Panc1 (cell line): ENCODE measurements at regions not wholly inside any gene's neighbourhood (a gene's known extent, or its start where the extent isn't known, plus 50 kb on each side); places are given as distances from the start of the nearest gene placed in this dataset.

Source experiments
- CTCF ChIP-seq: fragments of 450-650 bp; IDR thresholded peaks from 2 replicates; pipeline ENCODE4 v1.5.1; 2017; ENCODE audit warnings: mild to moderate bottlenecking
- POLR2AphosphoS5 ChIP-seq: IDR thresholded peaks from 2 replicates; pipeline ENCODE4 v1.6.1; 2012; ENCODE audit warnings: mild to moderate bottlenecking, low read depth, low read length, moderate library complexity

DNA sequence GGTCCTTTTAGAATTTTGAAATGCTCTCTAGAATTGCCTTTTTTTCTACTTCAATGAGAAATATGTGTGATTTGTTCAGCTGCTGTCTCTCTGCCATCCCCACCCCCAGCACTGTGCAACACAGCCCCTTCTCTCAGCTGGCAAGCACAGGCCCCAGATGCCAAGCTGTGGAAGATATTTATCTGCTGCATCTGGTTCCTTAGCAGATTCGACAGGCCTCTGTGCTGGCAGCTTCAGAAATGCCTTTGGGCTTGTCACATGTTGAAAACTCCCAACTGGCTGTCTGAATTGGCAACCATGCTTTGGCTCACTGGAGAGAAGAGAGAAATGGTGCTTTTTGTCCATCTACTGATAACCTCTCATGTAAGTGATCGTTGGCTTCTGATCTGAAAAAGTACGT, 206.7 kb upstream of the C1orf87 start:
- TF ChIP-seq CTCF (no peak), POLR2AphosphoS5 (no peak)
